GM23338 (cell line): ENCODE measurements at regions not wholly inside any gene's neighbourhood (a gene's known extent, or its start where the extent isn't known, plus 50 kb on each side); places are given as distances from the start of the nearest gene placed in this dataset.

Source experiments
- ATAC-seq: fragments of 200-7000 bp; cut with Tn5 transposase; 3 replicates; pipeline ENCODE4 v1.9.1; 2020
- DNase-seq: peaks from one replicate; pipeline ENCODE4 v3.0.0-alpha.2; 2015; ENCODE audit warnings: low spot score
- H2AFZ ChIP-seq: fragments of 200-600 bp; sonication (generic); 2 replicates; pipeline ENCODE4 v1.8.0; 2016; ENCODE audit warnings: antibody characterized with exemption, mild to moderate bottlenecking, moderate library complexity
- H3F3A ChIP-seq: fragments of 200-600 bp; sonication (generic); replicated peaks from 2 replicates; pipeline ENCODE4 v1.8.0; 2017; ENCODE audit warnings: antibody characterized with exemption, mixed run types, low read depth
- H3K27ac ChIP-seq: fragments of 200-600 bp; sonication (generic); 2 replicates; pipeline ENCODE4 v1.6.1; 2016; ENCODE audit warnings: low read depth
- H3K27me3 ChIP-seq: fragments of 200-600 bp; sonication (generic); 2 replicates; pipeline ENCODE4 v1.8.0; 2016; ENCODE audit warnings: mild to moderate bottlenecking, mixed run types, moderate library complexity; ENCODE audit not compliant: insufficient read depth
- H3K36me3 ChIP-seq: fragments of 200-600 bp; sonication (generic); 2 replicates; pipeline ENCODE4 v1.8.0; 2016; ENCODE audit warnings: mild to moderate bottlenecking; ENCODE audit not compliant: insufficient read depth
- H3K4me1 ChIP-seq: fragments of 200-600 bp; sonication (generic); 2 replicates; pipeline ENCODE4 v1.8.0; 2016; ENCODE audit warnings: mild to moderate bottlenecking, moderate library complexity; ENCODE audit not compliant: insufficient read depth
- H3K4me2 ChIP-seq: fragments of 200-600 bp; sonication (generic); 2 replicates; pipeline ENCODE4 v1.7.1; 2017; ENCODE audit warnings: mixed run types
- H3K4me3 ChIP-seq: fragments of 200-600 bp; sonication (generic); 2 replicates; pipeline ENCODE4 v1.6.1; 2016; ENCODE audit warnings: mixed run types
- H3K79me2 ChIP-seq: fragments of 200-600 bp; sonication (generic); replicated peaks from 2 replicates; pipeline ENCODE4 v1.8.0; 2017; ENCODE audit warnings: mild to moderate bottlenecking; ENCODE audit not compliant: insufficient read depth
- H3K9me2 ChIP-seq: fragments of 200-600 bp; sonication (generic); 2 replicates; pipeline ENCODE4 v1.8.0; 2017; ENCODE audit not compliant: insufficient read depth
- H4K20me1 ChIP-seq: fragments of 200-600 bp; sonication (generic); replicated peaks from 2 replicates; pipeline ENCODE4 v1.8.0; 2017; ENCODE audit warnings: mild to moderate bottlenecking; ENCODE audit not compliant: insufficient read depth
- H3K27ac Mint-ChIP-seq: 2 replicates; pipeline ENCODE4 v1.8.0; 2020; ENCODE audit warnings: inconsistent platforms, mild to moderate bottlenecking, moderate library complexity, mixed read lengths
- H3K27me3 Mint-ChIP-seq: 3 replicates; pipeline ENCODE4 v1.8.0; 2022; ENCODE audit warnings: low read depth, mild to moderate bottlenecking, moderate library complexity, mixed read lengths, inconsistent platforms; ENCODE audit not compliant: insufficient read depth, poor library complexity
- H3K36me3 Mint-ChIP-seq: 3 replicates; pipeline ENCODE4 v1.8.0; 2021; ENCODE audit warnings: low read depth, mild to moderate bottlenecking, inconsistent platforms, moderate library complexity, mixed read lengths
- H3K4me1 Mint-ChIP-seq: 3 replicates; pipeline ENCODE4 v1.8.0; 2020; ENCODE audit warnings: mild to moderate bottlenecking, inconsistent platforms, mixed read lengths
- H3K4me3 Mint-ChIP-seq: 3 replicates; pipeline ENCODE4 v1.8.0; 2021; ENCODE audit warnings: moderate library complexity, mild to moderate bottlenecking, inconsistent platforms, mixed read lengths
- H3K9me3 Mint-ChIP-seq: 3 replicates; pipeline ENCODE4 v1.8.0; 2020; ENCODE audit warnings: moderate library complexity, mild to moderate bottlenecking, inconsistent platforms, mixed read lengths
- CREB1 ChIP-seq: fragments of 250-450 bp; sonication (Bioruptor Pico); IDR thresholded peaks from 2 replicates; pipeline ENCODE4 v1.5.0; 2020; ENCODE audit warnings: low read depth, mild to moderate bottlenecking, moderate library complexity
- EZH2 ChIP-seq: fragments of 200-600 bp; sonication (generic); IDR thresholded peaks from one replicate; pipeline ENCODE4 v1.8.0; 2017; ENCODE audit warnings: antibody characterized with exemption, mild to moderate bottlenecking, low read depth; ENCODE audit not compliant: unreplicated experiment
- EZH2phosphoT487 ChIP-seq: fragments of 200-600 bp; sonication (generic); IDR thresholded peaks from one replicate; pipeline ENCODE4 v1.8.1; 2018; ENCODE audit warnings: antibody characterized with exemption; ENCODE audit not compliant: unreplicated experiment
- JUNB ChIP-seq: IDR thresholded peaks from one replicate; pipeline ENCODE4 v1.6.1; 2016; ENCODE audit warnings: antibody characterized with exemption; ENCODE audit not compliant: unreplicated experiment
- POLR2AphosphoS5 ChIP-seq: IDR thresholded peaks from 2 replicates; pipeline ENCODE4 v1.6.1; 2016; ENCODE audit warnings: antibody characterized with exemption, low read depth
- STAT1 ChIP-seq: IDR thresholded peaks from one replicate; pipeline ENCODE4 v1.6.1; 2016; ENCODE audit warnings: antibody characterized with exemption; ENCODE audit not compliant: unreplicated experiment
- ZNF114 ChIP-seq: fragments of 250-450 bp; sonication (Bioruptor Pico); IDR thresholded peaks from 2 replicates; pipeline ENCODE4 v1.5.0; 2020; ENCODE audit warnings: mild to moderate bottlenecking, moderate library complexity
- TF ChIP-seq, protein P1 (sequence below): fragments of 250-450 bp; sonication (Bioruptor Pico); IDR thresholded peaks from 2 replicates; pipeline ENCODE4 v1.5.0; 2020; ENCODE audit warnings: mild to moderate bottlenecking, moderate library complexity
- TF ChIP-seq, protein P2 (sequence below): IDR thresholded peaks from one replicate; pipeline ENCODE4 v1.6.1; 2018; ENCODE audit warnings: antibody characterized with exemption; ENCODE audit not compliant: unreplicated experiment
- TF ChIP-seq, protein P3 (sequence below), 2 experiments: fragments of 200-600 bp in 1 of 2; sonication (generic) in 1 of 2; conservative IDR thresholded peaks; 2 replicates each; pipeline versions ENCODE4 v1.5.1 to v1.6.1; 2016 to 2017; ENCODE audit warnings: antibody characterized with exemption in 2 of 2, low read depth in 2 of 2, mild to moderate bottlenecking in 2 of 2, moderate library complexity in 1 of 2

DNA sequence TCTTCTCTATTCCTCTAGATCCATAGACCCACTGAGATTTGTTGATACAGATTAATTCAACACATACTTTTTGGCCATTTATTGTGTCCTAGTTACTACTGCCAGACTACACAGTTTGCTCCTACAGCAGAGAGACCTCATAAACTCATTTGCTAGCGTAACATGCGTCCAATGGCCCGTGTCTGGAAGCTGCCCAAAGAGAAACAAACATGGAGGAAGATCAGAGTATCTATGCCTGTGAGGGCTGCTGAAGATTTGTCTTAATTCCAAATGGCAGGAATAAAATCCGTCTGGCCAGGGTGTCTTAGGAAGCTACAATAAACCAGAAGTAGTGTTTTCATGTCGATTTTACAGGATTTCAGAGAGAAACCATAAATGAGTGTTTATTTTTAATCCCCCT, 214.7 kb downstream of the CLIC5 start:
- TF ChIP-seq ZNF114 (CRISPR knock-in tag) (no peak), POLR2AphosphoS5 (no peak), JUNB (no peak), STAT1 (no peak), CREB1 (CRISPR knock-in tag) (no peak), EZH2phosphoT487 (no peak), EZH2 (no peak)
- TF ChIP-seq, protein P1, sequence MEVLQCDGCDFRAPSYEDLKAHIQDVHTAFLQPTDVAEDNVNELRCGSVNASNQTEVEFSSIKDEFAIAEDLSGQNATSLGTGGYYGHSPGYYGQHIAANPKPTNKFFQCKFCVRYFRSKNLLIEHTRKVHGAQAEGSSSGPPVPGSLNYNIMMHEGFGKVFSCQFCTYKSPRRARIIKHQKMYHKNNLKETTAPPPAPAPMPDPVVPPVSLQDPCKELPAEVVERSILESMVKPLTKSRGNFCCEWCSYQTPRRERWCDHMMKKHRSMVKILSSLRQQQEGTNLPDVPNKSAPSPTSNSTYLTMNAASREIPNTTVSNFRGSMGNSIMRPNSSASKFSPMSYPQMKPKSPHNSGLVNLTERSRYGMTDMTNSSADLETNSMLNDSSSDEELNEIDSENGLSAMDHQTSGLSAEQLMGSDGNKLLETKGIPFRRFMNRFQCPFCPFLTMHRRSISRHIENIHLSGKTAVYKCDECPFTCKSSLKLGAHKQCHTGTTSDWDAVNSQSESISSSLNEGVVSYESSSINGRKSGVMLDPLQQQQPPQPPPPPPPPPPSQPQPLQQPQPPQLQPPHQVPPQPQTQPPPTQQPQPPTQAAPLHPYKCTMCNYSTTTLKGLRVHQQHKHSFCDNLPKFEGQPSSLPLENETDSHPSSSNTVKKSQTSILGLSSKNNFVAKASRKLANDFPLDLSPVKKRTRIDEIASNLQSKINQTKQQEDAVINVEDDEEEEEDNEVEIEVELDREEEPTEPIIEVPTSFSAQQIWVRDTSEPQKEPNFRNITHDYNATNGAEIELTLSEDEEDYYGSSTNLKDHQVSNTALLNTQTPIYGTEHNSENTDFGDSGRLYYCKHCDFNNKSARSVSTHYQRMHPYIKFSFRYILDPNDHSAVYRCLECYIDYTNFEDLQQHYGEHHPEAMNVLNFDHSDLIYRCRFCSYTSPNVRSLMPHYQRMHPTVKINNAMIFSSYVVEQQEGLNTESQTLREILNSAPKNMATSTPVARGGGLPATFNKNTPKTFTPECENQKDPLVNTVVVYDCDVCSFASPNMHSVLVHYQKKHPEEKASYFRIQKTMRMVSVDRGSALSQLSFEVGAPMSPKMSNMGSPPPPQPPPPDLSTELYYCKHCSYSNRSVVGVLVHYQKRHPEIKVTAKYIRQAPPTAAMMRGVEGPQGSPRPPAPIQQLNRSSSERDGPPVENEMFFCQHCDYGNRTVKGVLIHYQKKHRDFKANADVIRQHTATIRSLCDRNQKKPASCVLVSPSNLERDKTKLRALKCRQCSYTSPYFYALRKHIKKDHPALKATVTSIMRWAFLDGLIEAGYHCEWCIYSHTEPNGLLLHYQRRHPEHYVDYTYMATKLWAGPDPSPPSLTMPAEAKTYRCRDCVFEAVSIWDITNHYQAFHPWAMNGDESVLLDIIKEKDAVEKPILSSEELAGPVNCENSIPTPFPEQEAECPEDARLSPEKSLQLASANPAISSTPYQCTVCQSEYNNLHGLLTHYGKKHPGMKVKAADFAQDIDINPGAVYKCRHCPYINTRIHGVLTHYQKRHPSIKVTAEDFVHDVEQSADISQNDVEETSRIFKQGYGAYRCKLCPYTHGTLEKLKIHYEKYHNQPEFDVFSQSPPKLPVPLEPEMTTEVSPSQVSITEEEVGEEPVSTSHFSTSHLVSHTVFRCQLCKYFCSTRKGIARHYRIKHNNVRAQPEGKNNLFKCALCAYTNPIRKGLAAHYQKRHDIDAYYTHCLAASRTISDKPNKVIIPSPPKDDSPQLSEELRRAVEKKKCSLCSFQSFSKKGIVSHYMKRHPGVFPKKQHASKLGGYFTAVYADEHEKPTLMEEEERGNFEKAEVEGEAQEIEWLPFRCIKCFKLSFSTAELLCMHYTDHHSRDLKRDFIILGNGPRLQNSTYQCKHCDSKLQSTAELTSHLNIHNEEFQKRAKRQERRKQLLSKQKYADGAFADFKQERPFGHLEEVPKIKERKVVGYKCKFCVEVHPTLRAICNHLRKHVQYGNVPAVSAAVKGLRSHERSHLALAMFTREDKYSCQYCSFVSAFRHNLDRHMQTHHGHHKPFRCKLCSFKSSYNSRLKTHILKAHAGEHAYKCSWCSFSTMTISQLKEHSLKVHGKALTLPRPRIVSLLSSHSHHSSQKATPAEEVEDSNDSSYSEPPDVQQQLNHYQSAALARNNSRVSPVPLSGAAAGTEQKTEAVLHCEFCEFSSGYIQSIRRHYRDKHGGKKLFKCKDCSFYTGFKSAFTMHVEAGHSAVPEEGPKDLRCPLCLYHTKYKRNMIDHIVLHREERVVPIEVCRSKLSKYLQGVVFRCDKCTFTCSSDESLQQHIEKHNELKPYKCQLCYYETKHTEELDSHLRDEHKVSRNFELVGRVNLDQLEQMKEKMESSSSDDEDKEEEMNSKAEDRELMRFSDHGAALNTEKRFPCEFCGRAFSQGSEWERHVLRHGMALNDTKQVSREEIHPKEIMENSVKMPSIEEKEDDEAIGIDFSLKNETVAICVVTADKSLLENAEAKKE (CRISPR knock-in tag), result no peak
- TF ChIP-seq, protein P2, sequence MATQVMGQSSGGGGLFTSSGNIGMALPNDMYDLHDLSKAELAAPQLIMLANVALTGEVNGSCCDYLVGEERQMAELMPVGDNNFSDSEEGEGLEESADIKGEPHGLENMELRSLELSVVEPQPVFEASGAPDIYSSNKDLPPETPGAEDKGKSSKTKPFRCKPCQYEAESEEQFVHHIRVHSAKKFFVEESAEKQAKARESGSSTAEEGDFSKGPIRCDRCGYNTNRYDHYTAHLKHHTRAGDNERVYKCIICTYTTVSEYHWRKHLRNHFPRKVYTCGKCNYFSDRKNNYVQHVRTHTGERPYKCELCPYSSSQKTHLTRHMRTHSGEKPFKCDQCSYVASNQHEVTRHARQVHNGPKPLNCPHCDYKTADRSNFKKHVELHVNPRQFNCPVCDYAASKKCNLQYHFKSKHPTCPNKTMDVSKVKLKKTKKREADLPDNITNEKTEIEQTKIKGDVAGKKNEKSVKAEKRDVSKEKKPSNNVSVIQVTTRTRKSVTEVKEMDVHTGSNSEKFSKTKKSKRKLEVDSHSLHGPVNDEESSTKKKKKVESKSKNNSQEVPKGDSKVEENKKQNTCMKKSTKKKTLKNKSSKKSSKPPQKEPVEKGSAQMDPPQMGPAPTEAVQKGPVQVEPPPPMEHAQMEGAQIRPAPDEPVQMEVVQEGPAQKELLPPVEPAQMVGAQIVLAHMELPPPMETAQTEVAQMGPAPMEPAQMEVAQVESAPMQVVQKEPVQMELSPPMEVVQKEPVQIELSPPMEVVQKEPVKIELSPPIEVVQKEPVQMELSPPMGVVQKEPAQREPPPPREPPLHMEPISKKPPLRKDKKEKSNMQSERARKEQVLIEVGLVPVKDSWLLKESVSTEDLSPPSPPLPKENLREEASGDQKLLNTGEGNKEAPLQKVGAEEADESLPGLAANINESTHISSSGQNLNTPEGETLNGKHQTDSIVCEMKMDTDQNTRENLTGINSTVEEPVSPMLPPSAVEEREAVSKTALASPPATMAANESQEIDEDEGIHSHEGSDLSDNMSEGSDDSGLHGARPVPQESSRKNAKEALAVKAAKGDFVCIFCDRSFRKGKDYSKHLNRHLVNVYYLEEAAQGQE, result no peak
- TF ChIP-seq, protein P3, sequence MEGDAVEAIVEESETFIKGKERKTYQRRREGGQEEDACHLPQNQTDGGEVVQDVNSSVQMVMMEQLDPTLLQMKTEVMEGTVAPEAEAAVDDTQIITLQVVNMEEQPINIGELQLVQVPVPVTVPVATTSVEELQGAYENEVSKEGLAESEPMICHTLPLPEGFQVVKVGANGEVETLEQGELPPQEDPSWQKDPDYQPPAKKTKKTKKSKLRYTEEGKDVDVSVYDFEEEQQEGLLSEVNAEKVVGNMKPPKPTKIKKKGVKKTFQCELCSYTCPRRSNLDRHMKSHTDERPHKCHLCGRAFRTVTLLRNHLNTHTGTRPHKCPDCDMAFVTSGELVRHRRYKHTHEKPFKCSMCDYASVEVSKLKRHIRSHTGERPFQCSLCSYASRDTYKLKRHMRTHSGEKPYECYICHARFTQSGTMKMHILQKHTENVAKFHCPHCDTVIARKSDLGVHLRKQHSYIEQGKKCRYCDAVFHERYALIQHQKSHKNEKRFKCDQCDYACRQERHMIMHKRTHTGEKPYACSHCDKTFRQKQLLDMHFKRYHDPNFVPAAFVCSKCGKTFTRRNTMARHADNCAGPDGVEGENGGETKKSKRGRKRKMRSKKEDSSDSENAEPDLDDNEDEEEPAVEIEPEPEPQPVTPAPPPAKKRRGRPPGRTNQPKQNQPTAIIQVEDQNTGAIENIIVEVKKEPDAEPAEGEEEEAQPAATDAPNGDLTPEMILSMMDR (conservative IDR thresholded peaks at IDR 0.05; ENCODE audit: low read depth in 2 of 2), result no peak
- Mint-ChIP-seq H3K27me3 (peaks cover 4% of the 10 kb centered on the region), H3K9me3 (no peaks in the 10 kb centered on the region), H3K4me1 (no peaks in the 10 kb centered on the region), H3K36me3 (no peaks in the 10 kb centered on the region), H3K4me3 (no peak overlapping the region), H3K27ac (no peak overlapping the region)
- Histone ChIP-seq H3K79me2 (no peaks in the 10 kb centered on the region), H3K27me3 (no peaks in the 10 kb centered on the region), H3F3A (no peaks in the 10 kb centered on the region), H3K9me2 (peaks cover 14% of the 10 kb centered on the region; the same call in 1 of the 2 replicates), H3K27ac (no peak overlapping the region), H3K4me3 (no peak overlapping the region), H3K4me1 (no peaks in the 10 kb centered on the region), H3K36me3 (no peaks in the 10 kb centered on the region; the same call in 1 of the 2 replicates), H2AFZ (no peak overlapping the region), H3K4me2 (no peak overlapping the region), H4K20me1 (no peaks in the 10 kb centered on the region)
- no peak for DNase-seq
- ATAC-seq, result no peak
